ENCODE measurements at regions not wholly inside any gene's neighbourhood (a gene's known extent, or its start where the extent isn't known, plus 50 kb on each side); places are given as distances from the start of the nearest gene placed in this dataset.

DNA sequence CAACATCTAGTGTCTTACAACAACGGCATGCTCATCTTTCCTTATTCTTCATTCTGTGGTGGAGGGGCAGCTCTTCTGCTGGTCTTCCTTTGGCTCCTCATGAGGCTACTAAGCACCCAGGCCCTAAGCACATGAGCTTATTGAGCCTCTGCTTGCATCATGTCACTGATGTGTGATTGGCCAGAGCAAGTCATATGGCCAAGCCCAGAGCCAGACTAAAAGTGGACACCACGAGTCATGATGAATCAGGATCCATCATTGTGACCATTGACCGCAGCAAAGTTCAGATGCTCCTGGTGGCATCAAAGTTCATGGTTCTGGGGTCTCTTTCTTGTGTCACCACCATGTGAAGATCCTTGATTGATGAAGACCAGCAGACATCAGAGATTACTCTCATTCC is 192.0 kb upstream of the FOXA2 start:
- H3K9me3 ChIP-seq (replicated peaks in 1 of 3), result no peaks in the 10 kb centered on the region
- DNase-seq, result no peak
- no peaks in the 10 kb centered on the region for H3K4me1 ChIP-seq (replicated peaks in 1 of 2)
- no peak overlapping the region for H3K4me3 ChIP-seq
- H3K36me3 ChIP-seq (replicated peaks in 1 of 2), result no peaks in the 10 kb centered on the region
- TF ChIP-seq POLR2A (IDR thresholded peaks at IDR 0.05), result no peak
- TF ChIP-seq, protein P1, sequence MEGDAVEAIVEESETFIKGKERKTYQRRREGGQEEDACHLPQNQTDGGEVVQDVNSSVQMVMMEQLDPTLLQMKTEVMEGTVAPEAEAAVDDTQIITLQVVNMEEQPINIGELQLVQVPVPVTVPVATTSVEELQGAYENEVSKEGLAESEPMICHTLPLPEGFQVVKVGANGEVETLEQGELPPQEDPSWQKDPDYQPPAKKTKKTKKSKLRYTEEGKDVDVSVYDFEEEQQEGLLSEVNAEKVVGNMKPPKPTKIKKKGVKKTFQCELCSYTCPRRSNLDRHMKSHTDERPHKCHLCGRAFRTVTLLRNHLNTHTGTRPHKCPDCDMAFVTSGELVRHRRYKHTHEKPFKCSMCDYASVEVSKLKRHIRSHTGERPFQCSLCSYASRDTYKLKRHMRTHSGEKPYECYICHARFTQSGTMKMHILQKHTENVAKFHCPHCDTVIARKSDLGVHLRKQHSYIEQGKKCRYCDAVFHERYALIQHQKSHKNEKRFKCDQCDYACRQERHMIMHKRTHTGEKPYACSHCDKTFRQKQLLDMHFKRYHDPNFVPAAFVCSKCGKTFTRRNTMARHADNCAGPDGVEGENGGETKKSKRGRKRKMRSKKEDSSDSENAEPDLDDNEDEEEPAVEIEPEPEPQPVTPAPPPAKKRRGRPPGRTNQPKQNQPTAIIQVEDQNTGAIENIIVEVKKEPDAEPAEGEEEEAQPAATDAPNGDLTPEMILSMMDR (IDR thresholded peaks at IDR 0.05), result no peak
- 90 to 100% (median 95%) methylated on average over 2 to 3 of the region's 3 CpGs for WGBS, 4 donors
- peak overlapping the region in 1 of 5 donors; percentile 14 for H3K27ac ChIP-seq
- intact Hi-C loops (cut with DNase I), result no loop called here
- H3K27me3 ChIP-seq, result no peaks in the 10 kb centered on the region

DNA sequence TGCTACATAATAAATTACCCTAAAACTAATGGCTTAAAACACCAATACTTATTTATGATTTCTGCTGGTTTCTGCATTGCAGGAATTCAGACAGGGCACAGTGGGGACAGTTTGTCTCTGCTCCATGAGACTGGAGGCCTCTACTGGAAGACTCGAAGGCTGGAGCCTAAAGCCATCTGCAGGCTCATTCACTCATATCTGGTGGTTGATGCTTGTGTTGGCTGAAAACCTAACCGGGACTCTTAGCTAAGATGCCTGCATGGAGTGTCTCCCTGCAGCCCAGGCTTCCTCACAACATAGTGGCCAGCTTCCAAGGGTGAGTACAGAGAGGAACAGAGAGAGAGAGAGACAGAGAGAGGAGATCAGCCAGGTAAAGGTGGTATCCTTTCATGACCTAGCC is 195.5 kb upstream of the FOXA2 start:
- Histone ChIP-seq H3K4me3 (no peak overlapping the region), H3K27me3 (no peaks in the 10 kb centered on the region), H3K36me3 (replicated peaks in 1 of 2) (no peaks in the 10 kb centered on the region), H3K4me1 (replicated peaks in 1 of 2) (no peaks in the 10 kb centered on the region), H3K27ac (no peak overlapping the region), H3K9me3 (replicated peaks in 1 of 3) (no peaks in the 10 kb centered on the region)
- WGBS, 4 donors, result 63 to 89% (median 70%) methylated on average over 2 of the region's 2 CpGs
- TF ChIP-seq, protein P1 (IDR thresholded peaks at IDR 0.05), result no peak
- TF ChIP-seq POLR2A (IDR thresholded peaks at IDR 0.05), result no peak
- DNase-seq, result no peak
- intact Hi-C loops (cut with DNase I), result no loop called here

DNA sequence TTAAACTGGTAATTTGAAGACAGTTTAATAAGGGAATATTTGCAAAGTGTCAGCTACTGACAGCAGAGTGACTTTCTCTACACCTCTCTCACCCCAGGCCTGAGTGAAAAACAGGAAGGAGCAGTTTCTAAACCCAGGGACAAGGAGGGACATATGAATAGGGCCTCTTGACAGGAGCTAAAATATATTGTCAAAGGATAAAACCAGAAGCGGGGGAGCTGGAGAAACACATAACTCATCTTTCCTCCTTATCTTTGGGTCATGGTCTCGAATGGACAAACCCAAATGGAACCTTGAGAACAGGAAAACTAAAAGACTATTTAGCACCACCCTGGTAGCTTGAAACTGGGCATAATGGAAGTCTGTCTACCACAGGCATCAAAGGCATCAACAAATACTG is 197.5 kb upstream of the FOXA2 start:
- 40 to 49% (median 42%) methylated on average over 2 of the region's 2 CpGs for WGBS, 4 donors
- intact Hi-C loops (cut with DNase I), result no loop called here
- no peak for DNase-seq

DNA sequence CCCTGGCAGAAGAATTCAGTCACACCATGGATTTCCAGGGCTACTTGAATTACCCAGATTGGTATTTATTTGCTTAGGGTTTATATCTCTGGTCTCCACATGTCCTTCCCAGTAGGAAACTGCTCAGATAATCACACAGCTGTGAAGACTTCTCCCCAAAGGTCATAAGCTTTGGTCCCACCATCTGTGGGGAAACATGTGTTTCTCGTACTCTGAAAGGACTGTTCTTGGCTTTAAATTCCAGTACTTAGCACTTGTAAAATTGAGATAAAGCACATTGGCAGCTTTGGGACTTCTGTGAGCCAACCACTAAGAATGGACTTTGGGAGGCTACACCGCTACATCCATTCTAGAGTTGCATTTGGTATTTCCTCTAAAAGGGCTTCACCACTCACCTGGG is 205.3 kb upstream of the FOXA2 start:
- no peak for TF ChIP-seq POLR2A (IDR thresholded peaks at IDR 0.05)
- TF ChIP-seq, protein P1 (IDR thresholded peaks at IDR 0.05), result no peak

More for the DNA sequence above, 197.5 kb upstream of the FOXA2 start:
- Histone ChIP-seq H3K27ac (no peak overlapping the region), H3K4me3 (no peak overlapping the region), H3K9me3 (replicated peaks in 1 of 3) (no peaks in the 10 kb centered on the region), H3K4me1 (replicated peaks in 1 of 2) (no peaks in the 10 kb centered on the region), H3K36me3 (replicated peaks in 1 of 2) (no peaks in the 10 kb centered on the region), H3K27me3 (no peaks in the 10 kb centered on the region)
- TF ChIP-seq, protein P1 (IDR thresholded peaks at IDR 0.05), result no peak
- no peak for TF ChIP-seq POLR2A (IDR thresholded peaks at IDR 0.05)

More for the DNA sequence above, 205.3 kb upstream of the FOXA2 start:
- Histone ChIP-seq H3K9me3 (replicated peaks in 1 of 3) (no peaks in the 10 kb centered on the region), H3K4me1 (replicated peaks in 1 of 2) (no peaks in the 10 kb centered on the region), H3K27me3 (peaks cover 4% of the 10 kb centered on the region), H3K36me3 (replicated peaks in 1 of 2) (no peaks in the 10 kb centered on the region), H3K27ac (no peak overlapping the region), H3K4me3 (no peak overlapping the region)
- WGBS, 4 donors, result 68 to 78% (median 73%) methylated on average over 2 of the region's 2 CpGs
- intact Hi-C loops (cut with DNase I), result no loop called here
- no peak for DNase-seq

All from adrenal gland (tissue), 9 donors.